GM21360 (cell line): ENCODE measurements at regions not wholly inside any gene's neighbourhood (a gene's known extent, or its start where the extent isn't known, plus 50 kb on each side); places are given as distances from the start of the nearest gene placed in this dataset.
A peak's percentile ranks its signal among the peaks of the same experiment; 100 is the strongest.
"Not testable (repeated sequence)": the region's sequence is repeated elsewhere in the genome, so short reads cannot be mapped to it uniquely, and the experiment has no call there.

Source experiments
- ATAC-seq: cut with Tn5 transposase; IDR thresholded peaks from one replicate; pipeline ENCODE4 v1.9.1; 2021; ENCODE audit warnings: mild to moderate bottlenecking, moderate library complexity; ENCODE audit not compliant: unreplicated experiment

- ATAC-seq = no peak
Measured at GRCh38 chr12:27133022-27133590, 50.7 kb upstream of the C12orf71 start.

DNA sequence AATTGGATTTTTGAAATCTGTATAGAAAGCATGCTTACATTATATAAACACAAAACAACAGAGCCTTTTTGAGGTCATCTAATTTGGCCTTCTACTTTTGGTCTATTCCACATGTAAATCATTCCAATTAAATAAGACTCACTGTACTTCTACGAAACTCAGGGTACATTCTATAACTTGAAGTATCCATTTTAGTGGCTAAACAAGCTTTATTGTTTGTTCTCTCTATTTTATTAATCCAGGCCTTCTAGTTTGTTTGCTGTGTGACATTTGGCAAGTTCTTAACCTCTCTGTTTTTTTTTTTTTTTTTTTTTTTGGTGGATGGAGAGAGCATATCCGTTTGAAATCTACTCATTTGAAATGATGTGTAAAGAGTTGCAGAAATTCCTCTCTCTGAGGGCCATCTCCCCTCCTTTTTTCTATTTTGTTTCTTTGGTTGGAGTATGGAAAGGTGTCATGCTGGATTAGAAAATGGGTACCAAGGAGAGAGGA lies 58.1 kb upstream of the C12orf71 start:
- ATAC-seq = no peak

DNA sequence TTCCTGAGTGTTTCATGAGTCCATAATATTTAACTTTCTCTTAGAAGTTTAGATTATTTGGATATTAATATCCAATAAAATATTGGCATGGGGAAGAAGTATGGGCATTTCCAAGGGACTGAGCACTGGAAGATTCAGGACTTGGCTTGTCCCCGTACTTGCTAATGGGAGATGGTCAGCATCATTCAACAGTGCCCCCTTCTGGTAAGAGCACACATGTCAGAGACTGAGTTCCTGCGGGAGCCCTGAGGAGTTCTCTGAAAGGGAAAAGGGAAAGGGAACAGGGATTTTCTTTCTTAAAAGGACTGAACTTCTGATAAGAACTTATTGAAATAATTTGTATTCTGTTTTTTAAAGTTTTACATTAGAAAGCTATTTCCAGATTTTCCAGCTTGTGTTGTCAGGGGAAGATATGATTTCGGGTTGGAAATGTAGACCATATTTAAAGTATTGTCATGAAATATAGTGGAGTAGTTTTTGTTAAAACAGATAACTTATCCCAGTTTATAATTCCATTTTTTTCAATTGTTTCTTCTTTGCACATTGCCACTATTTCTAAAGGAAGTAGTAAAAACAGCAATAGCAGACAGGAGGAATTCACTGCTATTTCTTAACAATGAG lies 59.8 kb upstream of the C12orf71 start:
- no peak for ATAC-seq

DNA sequence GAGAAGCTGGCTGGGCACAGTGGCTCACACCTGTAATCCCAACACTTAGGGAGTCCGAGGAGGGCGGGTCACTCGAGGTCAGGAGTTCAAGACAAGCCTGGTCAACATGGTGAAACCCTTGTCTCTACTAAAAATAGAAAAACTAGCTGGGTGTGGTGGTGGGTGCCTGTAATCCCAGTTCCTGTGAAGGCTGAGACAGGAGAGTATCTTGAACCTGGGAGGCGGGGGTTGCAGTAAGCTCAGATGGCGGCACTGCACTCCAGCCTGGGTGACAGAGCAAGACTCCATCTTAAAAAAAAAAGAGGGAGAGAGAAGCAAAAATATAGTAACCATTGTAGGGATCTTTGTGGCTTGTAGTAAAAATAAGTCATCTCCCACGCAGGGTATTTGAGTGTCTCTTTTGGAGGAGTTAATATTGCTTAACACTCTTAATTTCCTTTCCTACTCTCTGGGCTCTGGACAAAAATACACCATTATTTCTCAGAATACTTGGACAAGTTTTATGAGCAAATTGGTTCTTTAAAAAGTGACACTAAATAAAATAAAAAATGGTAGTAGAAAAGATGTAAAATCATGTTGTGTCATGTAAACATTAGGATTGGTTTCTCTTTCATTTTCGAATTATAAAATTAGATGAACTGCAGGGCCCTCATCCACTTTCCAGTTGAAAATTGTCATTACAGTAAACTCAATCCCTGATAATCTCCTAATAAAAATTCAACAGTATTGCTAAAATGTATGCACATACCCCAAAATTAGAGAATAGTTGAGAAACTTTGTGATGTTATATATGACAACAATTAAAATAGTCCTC lies 61.1 kb upstream of the C12orf71 start:
- no peak for ATAC-seq

DNA sequence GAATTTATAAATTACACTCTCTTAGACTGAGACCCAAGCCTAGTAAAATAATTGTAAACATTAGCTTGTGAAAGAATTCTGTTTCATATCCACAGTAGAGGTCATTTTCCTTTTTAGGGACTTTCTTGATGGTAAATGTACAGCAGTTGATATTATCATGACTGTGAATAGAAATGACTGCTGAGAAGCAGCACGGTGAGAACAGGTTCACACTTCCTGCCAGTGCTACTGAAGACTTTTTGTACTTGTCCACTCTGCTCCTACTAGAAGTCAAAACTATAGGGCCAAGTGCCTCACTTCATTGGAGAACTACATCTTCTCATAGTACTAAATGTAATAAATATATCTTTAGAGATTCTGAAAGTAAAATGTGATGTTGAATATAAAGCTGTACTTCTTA lies 63.3 kb upstream of the C12orf71 start:
- ATAC-seq = not testable (repeated sequence)

DNA sequence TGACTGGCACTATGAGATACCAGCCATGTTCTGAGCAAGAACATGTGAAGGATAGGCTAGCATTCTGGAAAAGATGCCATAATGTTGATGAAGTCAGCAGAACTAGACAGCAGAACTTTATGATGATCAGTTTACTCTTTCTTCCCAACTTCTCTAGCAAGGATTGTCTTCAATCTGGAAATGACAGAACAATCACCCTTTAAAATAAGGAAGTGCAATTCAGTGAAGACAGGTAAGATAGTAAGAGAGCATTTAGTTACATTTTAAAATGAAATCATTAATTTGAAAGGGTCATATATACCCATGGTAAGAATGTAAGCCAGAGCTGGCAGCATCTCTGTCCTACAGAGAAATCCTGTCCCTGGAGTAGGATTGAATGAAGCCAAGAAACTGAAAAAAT lies 66.0 kb upstream of the C12orf71 start:
- no peak for ATAC-seq

DNA sequence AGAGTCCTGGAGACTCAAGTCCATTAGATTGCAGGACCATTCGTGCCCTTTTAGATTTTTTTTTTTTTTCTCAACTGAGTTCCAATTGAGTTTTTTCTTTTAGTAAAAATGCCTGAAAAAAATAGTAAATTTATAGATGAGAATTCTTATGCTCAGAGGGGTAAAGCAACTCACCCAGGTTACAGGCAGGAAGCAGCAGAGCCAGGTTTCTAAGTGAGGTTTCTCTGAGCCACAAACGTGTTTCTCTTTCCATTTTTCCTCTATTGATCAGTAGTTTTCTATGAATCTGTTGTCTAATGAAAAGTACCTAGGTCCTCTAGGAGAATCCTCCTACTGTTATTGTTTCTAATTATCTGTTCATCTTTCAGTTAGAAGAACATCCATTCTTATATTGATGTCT lies 66.4 kb upstream of the C12orf71 start:
- no peak for ATAC-seq

DNA sequence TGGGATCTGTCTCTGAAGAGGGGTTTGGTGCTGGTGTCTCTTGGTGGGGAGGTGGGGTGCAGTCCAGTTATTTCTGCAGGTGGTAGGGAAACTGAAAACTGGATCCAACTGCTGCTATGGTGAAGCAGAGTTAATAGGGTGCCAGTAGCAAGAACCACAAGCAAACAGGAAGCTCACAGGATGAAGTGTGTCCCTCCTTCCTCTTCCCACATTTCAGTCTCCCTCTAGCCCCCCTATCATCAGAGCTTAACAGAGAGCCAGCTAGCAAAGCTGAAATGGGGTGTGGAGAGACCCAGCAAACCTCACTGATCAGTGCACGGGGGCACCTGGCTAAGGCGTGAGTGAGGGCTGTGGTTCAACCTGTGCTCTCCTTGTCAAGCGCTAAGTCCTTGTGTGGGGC lies 69.1 kb upstream of the C12orf71 start:
- no peak for ATAC-seq

DNA sequence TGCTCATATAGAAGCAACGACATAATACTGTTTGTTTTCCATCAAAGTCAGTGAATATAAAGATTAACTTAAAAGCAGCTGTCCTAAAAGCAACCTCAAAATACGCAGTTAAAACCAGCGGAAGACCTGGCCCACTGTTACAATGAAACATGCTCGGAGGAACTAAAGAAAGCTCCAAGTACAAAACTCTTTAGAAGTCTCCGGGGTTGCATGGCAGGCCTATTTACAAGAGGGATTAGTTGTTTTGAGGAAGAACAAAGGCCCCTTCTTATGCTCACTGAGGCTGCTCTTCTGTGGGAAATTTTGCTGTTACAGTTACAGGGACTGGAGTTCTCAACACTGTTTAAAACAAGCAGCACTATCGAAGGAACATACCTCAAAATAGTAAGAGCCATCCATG lies 75.9 kb upstream of the C12orf71 start:
- ATAC-seq = no peak

DNA sequence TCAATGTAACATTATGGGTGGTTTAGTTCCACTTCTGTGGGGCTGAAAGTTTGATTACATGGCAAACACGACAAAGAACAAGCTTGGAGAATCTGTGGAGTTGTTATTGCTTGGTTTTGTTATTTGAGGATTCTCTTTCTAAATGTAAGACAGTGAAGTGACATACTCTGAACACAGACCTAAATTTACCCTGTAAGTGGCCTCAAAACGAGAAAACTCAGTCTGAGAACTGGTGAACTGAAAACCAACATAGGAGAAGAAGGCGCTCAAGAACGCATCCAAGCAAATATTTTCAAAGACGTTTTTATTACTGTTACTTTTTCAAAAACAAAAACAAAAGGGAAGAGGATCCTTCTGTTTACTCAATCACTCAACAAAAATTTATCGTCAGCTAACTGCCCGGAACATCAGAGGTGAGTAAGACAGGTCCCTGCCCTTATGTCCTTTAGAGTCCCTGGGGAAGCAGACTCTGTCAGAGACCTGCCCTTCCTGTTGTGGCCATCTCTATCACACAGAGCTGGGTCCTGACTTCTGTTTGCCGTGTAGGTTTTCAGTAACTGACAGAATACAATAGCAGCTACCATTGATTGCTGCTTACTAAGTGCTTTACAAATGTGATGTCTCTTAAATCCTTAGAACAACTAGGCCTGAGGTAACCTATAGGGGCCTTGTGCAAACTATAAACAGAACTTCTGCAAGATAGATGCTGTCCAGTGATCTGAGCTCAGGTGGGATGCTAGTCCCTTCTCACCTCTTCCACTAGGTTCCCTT lies 79.3 kb upstream of the C12orf71 start:
- ATAC-seq = peak; percentile 58

GRCh38 chr12:27162229-27162537 lies 79.8 kb upstream of the C12orf71 start:
- no peak for ATAC-seq

DNA sequence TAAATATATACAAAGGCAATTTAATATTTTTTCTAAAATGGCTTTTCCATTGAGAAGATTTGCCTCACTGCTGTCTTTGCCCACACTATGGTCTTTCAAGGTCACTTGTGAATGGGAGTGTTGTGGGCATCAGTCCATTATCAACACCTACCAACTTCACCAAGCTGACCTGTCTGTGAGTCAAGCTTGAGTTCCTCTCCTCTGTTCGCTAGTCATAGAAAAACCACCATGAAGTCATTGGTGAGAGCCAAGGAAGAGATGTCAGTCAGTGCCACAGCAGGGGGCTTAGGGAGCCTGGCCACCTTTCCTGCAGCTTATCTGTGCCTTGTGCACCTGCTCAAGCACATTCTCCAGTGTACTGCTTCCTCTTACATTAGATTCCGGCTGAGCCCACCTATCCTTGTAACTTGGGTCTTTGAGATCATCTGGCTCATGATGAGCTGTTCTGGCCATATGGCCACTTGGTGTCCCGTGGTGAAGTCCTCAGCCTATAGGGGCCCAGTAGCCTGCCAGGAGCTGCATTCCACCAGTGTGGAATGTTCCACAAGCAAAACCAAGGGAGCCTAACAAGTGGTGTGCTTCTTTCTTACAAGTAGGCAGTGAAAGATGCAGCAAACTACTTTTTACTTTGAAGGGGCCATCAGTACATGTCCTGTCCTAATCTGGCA lies 80.8 kb upstream of the C12orf71 start:
- ATAC-seq = no peak

GRCh38 chr12:27163894-27164293 lies 80.2 kb upstream of the STK38L start:
- no peak for ATAC-seq

DNA sequence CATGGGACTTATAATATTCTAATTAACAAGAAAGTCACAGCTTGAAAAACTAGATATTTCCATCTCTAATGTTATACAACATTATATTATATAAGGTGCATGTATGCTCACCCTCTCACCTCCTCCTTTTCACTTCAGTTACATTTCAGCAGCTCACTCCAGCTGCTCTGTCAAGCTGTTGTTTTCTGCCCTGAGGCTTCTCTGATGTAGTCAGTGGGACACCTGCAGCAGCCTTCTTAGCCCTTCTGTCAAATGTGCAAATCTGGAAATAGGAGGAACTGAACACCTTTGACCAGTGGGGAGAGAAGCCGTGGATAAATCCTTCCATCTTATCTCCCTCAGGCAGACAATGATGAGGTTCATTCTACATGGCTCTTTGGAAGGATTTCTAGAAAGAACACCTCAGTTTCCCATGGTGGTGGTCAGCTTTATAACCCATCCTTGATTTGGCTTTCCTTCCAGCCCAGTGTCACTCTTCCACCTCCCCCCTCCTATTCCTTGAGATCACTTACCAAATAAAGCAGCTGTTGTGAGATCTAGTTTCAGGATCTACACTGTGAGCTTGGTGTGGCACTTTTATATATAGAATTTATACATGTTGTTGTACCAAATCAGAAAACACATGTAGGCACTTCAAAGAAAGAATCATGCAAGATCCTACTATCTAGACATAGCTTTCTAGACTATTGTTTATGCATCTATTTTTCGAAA lies 79.6 kb upstream of the STK38L start:
- no peak for ATAC-seq

GRCh38 chr12:27165958-27166357 lies 78.1 kb upstream of the STK38L start:
- not testable (repeated sequence) for ATAC-seq

DNA sequence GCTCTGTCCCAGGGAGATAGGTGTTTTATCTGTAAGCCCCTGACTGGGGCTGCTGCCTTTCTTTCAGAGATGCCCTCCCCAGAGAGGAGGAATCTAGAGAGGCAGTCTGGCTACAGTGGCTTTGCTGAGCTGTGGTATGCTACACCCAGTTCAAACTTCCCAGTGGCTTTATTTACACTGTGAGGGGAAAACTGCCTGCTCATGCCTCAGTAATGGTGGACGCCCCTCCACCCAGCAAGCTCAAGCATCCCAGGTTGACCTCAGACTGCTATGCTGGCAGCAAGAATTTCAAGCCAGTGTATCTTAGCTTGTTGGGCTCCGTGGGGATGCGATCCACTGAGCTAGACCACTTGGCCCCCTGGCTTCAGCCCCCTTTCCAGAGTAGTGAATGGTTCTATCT lies 72.6 kb upstream of the STK38L start:
- not testable (repeated sequence) for ATAC-seq

- no peak for ATAC-seq
Measured at GRCh38 chr12:27176765-27177164, 67.3 kb upstream of the STK38L start.

- no peak for ATAC-seq
Measured at GRCh38 chr12:27177706-27178105, 66.4 kb upstream of the STK38L start.

GRCh38 chr12:27178255-27178654 lies 65.8 kb upstream of the STK38L start:
- no peak for ATAC-seq

DNA sequence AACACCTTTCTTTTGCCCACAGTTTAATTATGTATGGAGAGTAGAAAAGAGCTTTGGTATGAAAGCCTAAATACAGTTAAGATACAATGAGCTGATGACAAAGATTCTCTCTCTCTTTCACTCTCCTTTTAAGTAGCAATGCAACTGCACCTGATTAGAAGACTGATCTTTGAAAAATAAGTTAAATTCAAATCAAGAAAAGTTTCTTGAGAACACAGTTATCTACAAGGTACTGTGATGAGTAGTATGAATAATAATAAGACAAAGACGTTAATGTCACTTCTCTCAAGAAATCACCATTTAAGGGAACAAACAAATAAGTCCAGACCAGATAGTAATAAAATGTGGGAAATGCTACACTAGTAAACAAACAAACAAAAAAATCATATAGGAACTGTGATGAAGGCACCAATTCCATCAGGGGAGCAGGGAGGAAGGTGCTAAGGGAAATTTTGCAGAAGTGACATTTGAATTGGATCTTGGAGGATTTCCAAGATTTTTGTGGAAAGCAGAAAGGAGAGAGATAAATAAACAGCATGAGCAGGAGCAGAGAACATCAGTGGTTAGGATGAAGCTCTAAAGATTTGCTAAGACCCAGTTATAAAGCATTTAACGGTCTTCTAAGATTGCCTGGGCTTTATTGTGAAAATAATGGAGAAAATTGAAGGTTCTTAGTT lies 65.2 kb upstream of the STK38L start:
- no peak for ATAC-seq
